GM12878 (cell line): ENCODE measurements at regions not wholly inside any gene's neighbourhood (a gene's known extent, or its start where the extent isn't known, plus 50 kb on each side); places are given as distances from the start of the nearest gene placed in this dataset.

Experiments
- ATAC-seq: fragments of 200-7000 bp; cut with Tn5 transposase; 3 replicates; pipeline ENCODE4 v1.9.1; 2020; ENCODE audit warnings: mild to moderate bottlenecking, moderate library complexity
- BruUV-seq: library from RNA; stranded (reverse); fragments of 400-500 nt; replicated peaks from 2 replicates; lab custom pipeline; 2021; lab: Mats Ljungman, UMichigan
- CTCF ChIA-PET: fragments of 300-600 bp; sonication (Branson Sonifier 250); formaldehyde crosslinking; extraction: SDS; loops from one replicate; lab custom pipeline; 2021; ENCODE audit warnings: inconsistent platforms; lab: Yijun Ruan, JAX
- POLR2A ChIA-PET: fragments of 350-600 bp; formaldehyde crosslinking; extraction: SDS; loops from one replicate; lab custom pipeline; 2021; ENCODE audit warnings: inconsistent platforms; lab: Charles Lee
- RAD21 ChIA-PET: fragments of 300-600 bp; sonication (Branson Sonifier 250); formaldehyde crosslinking; loops from one replicate; lab custom pipeline; 2023; ENCODE audit warnings: antibody characterized with exemption; ENCODE audit not compliant: unreplicated experiment; lab: Charles Lee
- SMC1A ChIA-PET: fragments of 300-600 bp; sonication (Branson Sonifier 250); formaldehyde crosslinking; loops from one replicate; lab custom pipeline; 2023; ENCODE audit not compliant: unreplicated experiment, uncharacterized antibody; lab: Charles Lee
- DNase-seq: peaks from one replicate; pipeline ENCODE4 v3.0.0-alpha.2; 2011; ENCODE audit warnings: low read depth, low spot score
- FAIRE-seq: peaks from 3 replicates; lab custom pipeline; 2011; peaks lifted over from hg19 to GRCh38; lab: Jason Lieb, UNC
- H2AFZ ChIP-seq: 2 replicates; pipeline ENCODE4 v1.6.0; 2011; ENCODE audit warnings: low read depth, low read length, control low read depth; ENCODE audit not compliant: control insufficient read depth
- H3K27ac ChIP-seq: 2 replicates; pipeline ENCODE4 v1.5.1; 2011; ENCODE audit warnings: control low read depth; ENCODE audit not compliant: control insufficient read depth, insufficient read depth
- H3K27me3 ChIP-seq, 2 experiments: replicated peaks in 1 of 2; 2 replicates each; pipeline versions ENCODE4 v1.6.0 to v1.6.1; 2011; ENCODE audit warnings: low read length in 1 of 2; ENCODE audit not compliant: control insufficient read depth in 2 of 2, insufficient read depth in 2 of 2
- H3K36me3 ChIP-seq, 2 experiments: 2 replicates each; pipeline ENCODE4 v1.5.1; 2011; ENCODE audit warnings: low read length in 1 of 2; ENCODE audit not compliant: control insufficient read depth in 2 of 2, insufficient read depth in 2 of 2
- H3K4me1 ChIP-seq: 2 replicates; pipeline ENCODE4 v1.6.1; 2011; ENCODE audit warnings: mild to moderate bottlenecking, low read length, moderate library complexity, mixed read lengths; ENCODE audit not compliant: control insufficient read depth, insufficient read depth
- H3K4me2 ChIP-seq: 2 replicates; pipeline ENCODE4 v1.6.0; 2011; ENCODE audit warnings: control low read depth; ENCODE audit not compliant: control insufficient read depth, insufficient read depth
- H3K4me3 ChIP-seq: fragments of 200-600 bp; sonication (generic); 2 replicates; pipeline ENCODE4 v1.5.1; 2016
- H3K79me2 ChIP-seq: 2 replicates; pipeline ENCODE4 v1.6.0; 2011; ENCODE audit warnings: low read length; ENCODE audit not compliant: control insufficient read depth, insufficient read depth
- H3K9ac ChIP-seq: 2 replicates; pipeline ENCODE4 v1.8.0; 2011; ENCODE audit warnings: low read length, control low read depth, mixed read lengths; ENCODE audit not compliant: control insufficient read depth, insufficient read depth
- H3K9me3 ChIP-seq: replicated peaks from 3 replicates; pipeline ENCODE4 v1.5.1; 2011; ENCODE audit warnings: mild to moderate bottlenecking, low read length; ENCODE audit not compliant: control insufficient read depth, insufficient read depth
- H4K20me1 ChIP-seq: 2 replicates; pipeline ENCODE4 v1.6.0; 2011; ENCODE audit not compliant: control insufficient read depth, insufficient read depth
- CREB1 ChIP-seq: IDR thresholded peaks from 2 replicates; pipeline ENCODE4 v1.6.1; 2012; ENCODE audit warnings: low read depth, mild to moderate bottlenecking, inconsistent platforms
- ETV6 ChIP-seq, 2 experiments: fragments of 450-650 bp in 1 of 2; IDR thresholded peaks in 1 of 2; conservative IDR thresholded peaks in 1 of 2; 2 replicates each; pipeline ENCODE4 v1.6.1; 2014; ENCODE audit warnings: antibody characterized with exemption in 1 of 2, borderline replicate concordance in 1 of 2, low read depth in 1 of 2, mild to moderate bottlenecking in 1 of 2, moderate library complexity in 1 of 2
- HDAC2 ChIP-seq: fragments of 200-600 bp; sonication (generic); IDR thresholded peaks from 2 replicates; pipeline ENCODE4 v1.6.1; 2017
- JUND ChIP-seq: IDR thresholded peaks from 2 replicates; pipeline ENCODE4 v1.6.1; 2012; ENCODE audit warnings: low read depth, mild to moderate bottlenecking, low read length, improper control_type of control experiment, moderate library complexity
- MEF2A ChIP-seq: IDR thresholded peaks from 2 replicates; pipeline ENCODE4 v1.6.1; 2011; ENCODE audit warnings: low read depth, mild to moderate bottlenecking, low read length, moderate library complexity; ENCODE audit not compliant: insufficient read depth
- NR2C2 ChIP-seq: IDR thresholded peaks from 2 replicates; pipeline ENCODE4 v1.6.1; 2011; ENCODE audit warnings: borderline replicate concordance, low read depth; ENCODE audit not compliant: control insufficient read depth, insufficient read length
- SMARCA5 ChIP-seq: fragments of 450-650 bp; IDR thresholded peaks from 2 replicates; pipeline ENCODE4 v1.6.1; 2017; ENCODE audit warnings: mild to moderate bottlenecking
- SPI1 ChIP-seq: IDR thresholded peaks from 2 replicates; pipeline ENCODE4 v1.6.1; 2011; ENCODE audit warnings: low read depth, mild to moderate bottlenecking, low read length, moderate library complexity, borderline replicate concordance; ENCODE audit not compliant: insufficient read depth
- SREBF2 ChIP-seq: IDR thresholded peaks from 2 replicates; pipeline ENCODE4 v1.6.1; 2012; ENCODE audit warnings: mild to moderate bottlenecking, low read length
- TBL1XR1 ChIP-seq: IDR thresholded peaks from 2 replicates; pipeline ENCODE4 v1.6.1; 2012; ENCODE audit warnings: low read depth, low read length, improper control_type of control experiment
- TCF7 ChIP-seq: IDR thresholded peaks from 2 replicates; pipeline ENCODE4 v1.6.1; 2014; ENCODE audit warnings: antibody characterized with exemption, borderline replicate concordance
- ZBTB4 ChIP-seq: fragments of 450-650 bp; formaldehyde crosslinking; IDR thresholded peaks from 2 replicates; pipeline ENCODE4 v1.4.0; 2022; ENCODE audit warnings: mild to moderate bottlenecking, moderate library complexity
- WGBS: methylation state at CpG from one replicate; pipeline ENCODE4 v1.1.6; 2016; ENCODE audit warnings: low lambda C conversion rate; ENCODE audit not compliant: insufficient replicate concordance, insufficient coverage; ENCODE audit errors: missing lambda C conversion rate; 5-methylcytosine and 5-hydroxymethylcytosine counted together
- in situ Hi-C: fragments of 300-500 bp; cut with MboI; formaldehyde crosslinking; loops from 9 replicates; pipeline ENCODE4 v1.14.3; 2018; ENCODE audit warnings: mixed read lengths
- intact Hi-C: fragments of 100-400 bp; cut with micrococcal nuclease; formaldehyde crosslinking; loops from one replicate; pipeline ENCODE4 v1.14.2; 2022; ENCODE audit not compliant: unreplicated experiment
- TF ChIP-seq, protein P1 (sequence below): fragments of 450-650 bp; IDR thresholded peaks from 2 replicates; pipeline ENCODE4 v1.6.1; 2017; ENCODE audit warnings: low read depth, mild to moderate bottlenecking, moderate library complexity
- TF ChIP-seq, protein P2 (sequence below): fragments of 450-650 bp; formaldehyde crosslinking; IDR thresholded peaks from 2 replicates; pipeline ENCODE4 v1.4.0; 2020; ENCODE audit warnings: mild to moderate bottlenecking, moderate library complexity

- TF ChIP-seq ETV6 (conservative IDR thresholded peaks at IDR 0.05 in 1 of 2, IDR thresholded peaks at IDR 0.05 in 1 of 2; ENCODE audit: borderline replicate concordance in 1 of 2, low read depth in 1 of 2) = no peak
Measured at GRCh38 chr5:44974813-44975212, 166.1 kb downstream of the MRPS30 start (continued).

- Histone ChIP-seq H3K27ac (no peak overlapping the region), H2AFZ (no peak overlapping the region), H3K4me1 (no peaks in the 10 kb centered on the region), H3K4me2 (no peak overlapping the region), H3K4me3 (no peak overlapping the region), H3K27me3 (no peaks in the 10 kb centered on the region), H3K79me2 (no peaks in the 10 kb centered on the region), H3K9ac (no peak overlapping the region), H3K36me3 (no peaks in the 10 kb centered on the region), H3K9me3 (no peaks in the 10 kb centered on the region; the same call in 2 of the 3 replicates), H4K20me1 (no peaks in the 10 kb centered on the region)
- ChIA-PET SMC1A (interaction anchor here (1.0 kb wide), 1 partner anchor 19 kb away, joined by 3 read pairs; no protein-coding TSS in a partner anchor), CTCF (no interaction called here), POLR2A (no interaction called here), RAD21 (no interaction called here)
- DNase-seq = no peak
- ATAC-seq = no peak
- no peak for FAIRE-seq
- in situ Hi-C loops (no loop called here), intact Hi-C loops (no loop called here)
- no TSS peak for BruUV-seq
- 52% methylated on average over 3 of the region's 3 CpGs for WGBS
- TF ChIP-seq, protein P1, sequence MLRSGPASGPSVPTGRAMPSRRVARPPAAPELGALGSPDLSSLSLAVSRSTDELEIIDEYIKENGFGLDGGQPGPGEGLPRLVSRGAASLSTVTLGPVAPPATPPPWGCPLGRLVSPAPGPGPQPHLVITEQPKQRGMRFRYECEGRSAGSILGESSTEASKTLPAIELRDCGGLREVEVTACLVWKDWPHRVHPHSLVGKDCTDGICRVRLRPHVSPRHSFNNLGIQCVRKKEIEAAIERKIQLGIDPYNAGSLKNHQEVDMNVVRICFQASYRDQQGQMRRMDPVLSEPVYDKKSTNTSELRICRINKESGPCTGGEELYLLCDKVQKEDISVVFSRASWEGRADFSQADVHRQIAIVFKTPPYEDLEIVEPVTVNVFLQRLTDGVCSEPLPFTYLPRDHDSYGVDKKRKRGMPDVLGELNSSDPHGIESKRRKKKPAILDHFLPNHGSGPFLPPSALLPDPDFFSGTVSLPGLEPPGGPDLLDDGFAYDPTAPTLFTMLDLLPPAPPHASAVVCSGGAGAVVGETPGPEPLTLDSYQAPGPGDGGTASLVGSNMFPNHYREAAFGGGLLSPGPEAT = no peak
- TF ChIP-seq HDAC2 (no peak), ZBTB4 (CRISPR knock-in tag) (no peak), TCF7 (no peak), MEF2A (no peak), NR2C2 (no peak), SMARCA5 (no peak), SREBF2 (no peak), JUND (no peak), SPI1 (no peak), ETV6 (conservative IDR thresholded peaks at IDR 0.05 in 1 of 2, IDR thresholded peaks at IDR 0.05 in 1 of 2; ENCODE audit: borderline replicate concordance in 1 of 2, low read depth in 1 of 2) (no peak), TBL1XR1 (no peak), CREB1 (no peak)
- TF ChIP-seq, protein P2, sequence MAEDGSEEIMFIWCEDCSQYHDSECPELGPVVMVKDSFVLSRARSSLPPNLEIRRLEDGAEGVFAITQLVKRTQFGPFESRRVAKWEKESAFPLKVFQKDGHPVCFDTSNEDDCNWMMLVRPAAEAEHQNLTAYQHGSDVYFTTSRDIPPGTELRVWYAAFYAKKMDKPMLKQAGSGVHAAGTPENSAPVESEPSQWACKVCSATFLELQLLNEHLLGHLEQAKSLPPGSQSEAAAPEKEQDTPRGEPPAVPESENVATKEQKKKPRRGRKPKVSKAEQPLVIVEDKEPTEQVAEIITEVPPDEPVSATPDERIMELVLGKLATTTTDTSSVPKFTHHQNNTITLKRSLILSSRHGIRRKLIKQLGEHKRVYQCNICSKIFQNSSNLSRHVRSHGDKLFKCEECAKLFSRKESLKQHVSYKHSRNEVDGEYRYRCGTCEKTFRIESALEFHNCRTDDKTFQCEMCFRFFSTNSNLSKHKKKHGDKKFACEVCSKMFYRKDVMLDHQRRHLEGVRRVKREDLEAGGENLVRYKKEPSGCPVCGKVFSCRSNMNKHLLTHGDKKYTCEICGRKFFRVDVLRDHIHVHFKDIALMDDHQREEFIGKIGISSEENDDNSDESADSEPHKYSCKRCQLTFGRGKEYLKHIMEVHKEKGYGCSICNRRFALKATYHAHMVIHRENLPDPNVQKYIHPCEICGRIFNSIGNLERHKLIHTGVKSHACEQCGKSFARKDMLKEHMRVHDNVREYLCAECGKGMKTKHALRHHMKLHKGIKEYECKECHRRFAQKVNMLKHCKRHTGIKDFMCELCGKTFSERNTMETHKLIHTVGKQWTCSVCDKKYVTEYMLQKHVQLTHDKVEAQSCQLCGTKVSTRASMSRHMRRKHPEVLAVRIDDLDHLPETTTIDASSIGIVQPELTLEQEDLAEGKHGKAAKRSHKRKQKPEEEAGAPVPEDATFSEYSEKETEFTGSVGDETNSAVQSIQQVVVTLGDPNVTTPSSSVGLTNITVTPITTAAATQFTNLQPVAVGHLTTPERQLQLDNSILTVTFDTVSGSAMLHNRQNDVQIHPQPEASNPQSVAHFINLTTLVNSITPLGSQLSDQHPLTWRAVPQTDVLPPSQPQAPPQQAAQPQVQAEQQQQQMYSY (CRISPR knock-in tag) = no peak
Measured at GRCh38 chr5:44981708-44982107, 173.0 kb downstream of the MRPS30 start.
